ENCODE measurements at regions not wholly inside any gene's neighbourhood (a gene's known extent, or its start where the extent isn't known, plus 50 kb on each side); places are given as distances from the start of the nearest gene placed in this dataset.

GRCh38 chr15:39074341-39074985 is 506.4 kb upstream of the THBS1 start:
- TF ChIP-seq POLR2A (IDR thresholded peaks at IDR 0.05) (no peak), POLR2AphosphoS5 (IDR thresholded peaks at IDR 0.05; ENCODE audit: insufficient read depth in 1 of 2, low read depth in 1 of 2) (no peak), CTCF (IDR thresholded peaks at IDR 0.05) (no peak)
- no peaks in the 10 kb centered on the region for H3K36me3 ChIP-seq
- intact Hi-C loops (cut with DNase I): no loop called here

GRCh38 chr15:39075311-39075710 is 505.6 kb upstream of the THBS1 start:
- no peak for TF ChIP-seq CTCF (IDR thresholded peaks at IDR 0.05)
- no peak for TF ChIP-seq POLR2A (IDR thresholded peaks at IDR 0.05)
- TF ChIP-seq POLR2AphosphoS5 (IDR thresholded peaks at IDR 0.05; ENCODE audit: insufficient read depth in 1 of 2, low read depth in 1 of 2): no peak
- Histone ChIP-seq H3K9me3 (no peaks in the 10 kb centered on the region), H3K4me3 (no peak overlapping the region), H3K4me1 (no peaks in the 10 kb centered on the region), H3K27me3 (no peaks in the 10 kb centered on the region), H3K36me3 (no peaks in the 10 kb centered on the region), H3K27ac (no peak overlapping the region)
- intact Hi-C loops (cut with DNase I): no loop called here
- DNase-seq (ENCODE audit: extremely low spot score in 2 of 2): no peak

More at GRCh38 chr15:39074341-39074985, 506.4 kb upstream of the THBS1 start:
- no peaks in the 10 kb centered on the region for H3K27me3 ChIP-seq
- no peaks in the 10 kb centered on the region for H3K9me3 ChIP-seq
- no peak for DNase-seq (ENCODE audit: extremely low spot score in 2 of 2)
- H3K4me3 ChIP-seq: no peak overlapping the region
- no peaks in the 10 kb centered on the region for H3K4me1 ChIP-seq
- H3K27ac ChIP-seq: no peak overlapping the region

GRCh38 chr15:39075756-39076341 is 505.0 kb upstream of the THBS1 start:
- intact Hi-C loops (cut with DNase I): no loop called here
- DNase-seq (ENCODE audit: extremely low spot score in 2 of 2): no peak
- Histone ChIP-seq H3K27me3 (no peaks in the 10 kb centered on the region), H3K4me1 (no peaks in the 10 kb centered on the region), H3K36me3 (no peaks in the 10 kb centered on the region), H3K4me3 (no peak overlapping the region), H3K27ac (no peak overlapping the region), H3K9me3 (no peaks in the 10 kb centered on the region)
- TF ChIP-seq POLR2AphosphoS5 (IDR thresholded peaks at IDR 0.05; ENCODE audit: insufficient read depth in 1 of 2, low read depth in 1 of 2): no peak
- TF ChIP-seq CTCF (IDR thresholded peaks at IDR 0.05): no peak
- TF ChIP-seq POLR2A (IDR thresholded peaks at IDR 0.05): no peak

GRCh38 chr15:39078026-39078425 is 502.9 kb upstream of the THBS1 start:
- intact Hi-C loops (cut with DNase I): no loop called here
- H3K4me3 ChIP-seq: no peak overlapping the region
- H3K36me3 ChIP-seq: no peaks in the 10 kb centered on the region
- H3K9me3 ChIP-seq: no peaks in the 10 kb centered on the region
- TF ChIP-seq CTCF (IDR thresholded peaks at IDR 0.05) (no peak), POLR2A (IDR thresholded peaks at IDR 0.05) (no peak), POLR2AphosphoS5 (IDR thresholded peaks at IDR 0.05; ENCODE audit: insufficient read depth in 1 of 2, low read depth in 1 of 2) (no peak)
- H3K4me1 ChIP-seq: no peaks in the 10 kb centered on the region
- no peak for DNase-seq (ENCODE audit: extremely low spot score in 2 of 2)
- H3K27ac ChIP-seq: no peak overlapping the region
- no peaks in the 10 kb centered on the region for H3K27me3 ChIP-seq

- H3K36me3 ChIP-seq: no peaks in the 10 kb centered on the region
- no peaks in the 10 kb centered on the region for H3K4me1 ChIP-seq
- H3K27ac ChIP-seq: no peak overlapping the region
- intact Hi-C loops (cut with DNase I): no loop called here
- DNase-seq (ENCODE audit: extremely low spot score in 2 of 2): no peak
- no peaks in the 10 kb centered on the region for H3K27me3 ChIP-seq
- no peaks in the 10 kb centered on the region for H3K9me3 ChIP-seq
- H3K4me3 ChIP-seq: no peak overlapping the region
- no peak for TF ChIP-seq POLR2AphosphoS5 (IDR thresholded peaks at IDR 0.05; ENCODE audit: insufficient read depth in 1 of 2, low read depth in 1 of 2)
- TF ChIP-seq CTCF (IDR thresholded peaks at IDR 0.05): no peak
- TF ChIP-seq POLR2A (IDR thresholded peaks at IDR 0.05): no peak
Measured at GRCh38 chr15:39079296-39079847, 501.5 kb upstream of the THBS1 start.

All from vagina (tissue), 2 donors.